HCT116 (cell line): ENCODE measurements at regions not wholly inside any gene's neighbourhood (a gene's known extent, or its start where the extent isn't known, plus 50 kb on each side); places are given as distances from the start of the nearest gene placed in this dataset.

Source experiments
- ATAC-seq: fragments of 200-7000 bp; cut with Tn5 transposase; 2 replicates; pipeline ENCODE4 v1.9.1; 2020; ENCODE audit warnings: mild to moderate bottlenecking, moderate library complexity
- BruUV-seq: library from RNA; stranded (reverse); fragments of 400-500 nt; replicated peaks from 2 replicates; lab custom pipeline; 2021; lab: Mats Ljungman, UMichigan
- CTCF ChIA-PET: fragments of 300-600 bp; sonication (Branson Sonifier 250); formaldehyde crosslinking; loops from one replicate; lab custom pipeline; 2021; ENCODE audit warnings: antibody characterized with exemption; lab: Charles Lee
- POLR2A ChIA-PET: fragments of 300-600, 350-600 bp; sonication (Branson Sonifier 250); formaldehyde crosslinking; loops from one replicate; lab custom pipeline; 2021; ENCODE audit warnings: antibody characterized with exemption; lab: Charles Lee
- RAD21 ChIA-PET, 2 experiments: fragments of 300-600 bp; sonication (Branson Sonifier 250); formaldehyde crosslinking; loops; one replicate each; lab custom pipeline; 2023; ENCODE audit warnings: low total read pairs in 2 of 2; ENCODE audit not compliant: uncharacterized antibody in 2 of 2, unreplicated experiment in 2 of 2, low non-redundant PET in 1 of 2; lab: Charles Lee
- DNase-seq: peaks from one replicate; pipeline ENCODE4 v3.0.0-alpha.2; 2010; ENCODE audit warnings: low read depth, low spot score
- H2AFZ ChIP-seq: fragments of 200-600 bp; shearing (Covaris generic), sonication (generic); 2 replicates; pipeline ENCODE4 v1.6.1; 2017; ENCODE audit warnings: low read depth, mixed run types, mixed read lengths, antibody characterized with exemption, low read length; ENCODE audit not compliant: poor library complexity, severe bottlenecking
- H3K27ac ChIP-seq: 2 replicates; pipeline ENCODE4 v1.5.1; 2012; ENCODE audit warnings: low read depth, low read length
- H3K27me3 ChIP-seq: fragments of 200-600 bp; sonication (generic); 2 replicates; pipeline ENCODE4 v1.6.1; 2016; ENCODE audit warnings: mixed run types, low read length, mixed read lengths; ENCODE audit not compliant: insufficient read depth
- H3K36me3 ChIP-seq, 2 experiments: fragments of 200-500 bp in 1 of 2; fragments of 200-600 bp in 1 of 2; sonication (Bioruptor generic) in 1 of 2; sonication (generic) in 1 of 2; 2 replicates each; pipeline versions ENCODE4 v1.5.1 to v1.6.1; 2014 to 2016; ENCODE audit warnings: low read length in 2 of 2, inconsistent platforms in 1 of 2, mixed read lengths in 1 of 2, mixed run types in 1 of 2; ENCODE audit not compliant: insufficient read depth in 2 of 2, control insufficient read depth in 1 of 2
- H3K4me1 ChIP-seq, 2 experiments: fragments of 200-600 bp in 1 of 2; sonication (generic) in 1 of 2; 2 replicates each; pipeline versions ENCODE4 v1.5.1 to v1.6.1; 2012 to 2017; ENCODE audit warnings: low read length in 2 of 2, inconsistent platforms in 1 of 2, mild to moderate bottlenecking in 1 of 2, mixed read lengths in 1 of 2, mixed run types in 1 of 2, moderate library complexity in 1 of 2; ENCODE audit not compliant: insufficient read depth in 2 of 2, control insufficient read depth in 1 of 2
- H3K4me2 ChIP-seq: fragments of 200-600 bp; sonication (generic); 2 replicates; pipeline ENCODE4 v1.6.1; 2017; ENCODE audit warnings: mixed run types, low read length, mixed read lengths
- H3K4me3 ChIP-seq, 2 experiments: fragments of 200-600 bp in 1 of 2; sonication (generic) in 1 of 2; replicated peaks in 1 of 2; 2 replicates each; pipeline ENCODE4 v1.5.1; 2011 to 2016; ENCODE audit warnings: low read length in 2 of 2, control low read depth in 1 of 2, low read depth in 1 of 2, mild to moderate bottlenecking in 1 of 2, mixed read lengths in 1 of 2, mixed run types in 1 of 2
- H3K79me2 ChIP-seq: fragments of 200-600 bp; sonication (generic); 2 replicates; pipeline ENCODE4 v1.6.1; 2017; ENCODE audit warnings: mild to moderate bottlenecking, mixed run types, low read length, moderate library complexity, mixed read lengths; ENCODE audit not compliant: insufficient read depth
- H3K9ac ChIP-seq: fragments of 200-600 bp; sonication (generic); 2 replicates; pipeline ENCODE4 v1.6.1; 2016; ENCODE audit warnings: low read length, mixed read lengths
- H3K9me2 ChIP-seq: fragments of 200-600 bp; sonication (generic), shearing (Covaris generic); 2 replicates; pipeline ENCODE4 v1.6.1; 2017; ENCODE audit warnings: mixed run types, mild to moderate bottlenecking, moderate library complexity; ENCODE audit not compliant: insufficient read depth
- H3K9me3 ChIP-seq, 2 experiments: fragments of 200-500 bp in 1 of 2; fragments of 200-600 bp in 1 of 2; sonication (Bioruptor generic) in 1 of 2; sonication (generic) in 1 of 2; 2 replicates each; pipeline ENCODE4 v1.6.1; 2014 to 2017; ENCODE audit warnings: low read length in 2 of 2, mixed read lengths in 2 of 2, inconsistent platforms in 1 of 2, low read depth in 1 of 2, mild to moderate bottlenecking in 1 of 2, mixed run types in 1 of 2, moderate library complexity in 1 of 2; ENCODE audit not compliant: control insufficient read depth in 1 of 2, insufficient read depth in 1 of 2
- H4K20me1 ChIP-seq: fragments of 200-600 bp; sonication (generic), shearing (Covaris generic); 2 replicates; pipeline ENCODE4 v1.6.1; 2017; ENCODE audit warnings: mixed run types, mild to moderate bottlenecking, moderate library complexity; ENCODE audit not compliant: insufficient read depth
- ATF3 ChIP-seq: IDR thresholded peaks from 2 replicates; pipeline ENCODE4 v1.6.1; 2012
- CTCF ChIP-seq, 3 experiments: fragments of 200-600 bp in 1 of 3; sonication (generic) in 1 of 3; IDR thresholded peaks in 2 of 3; conservative IDR thresholded peaks in 1 of 3; 2 replicates each; pipeline ENCODE4 v1.5.1; 2012 to 2017; ENCODE audit warnings: low read depth in 2 of 3, low read length in 2 of 3, antibody characterized with exemption in 1 of 3, borderline replicate concordance in 1 of 3, control low read depth in 1 of 3, mild to moderate bottlenecking in 1 of 3, mixed read lengths in 1 of 3, mixed run types in 1 of 3, moderate library complexity in 1 of 3; ENCODE audit not compliant: insufficient read depth in 1 of 3
- JUND ChIP-seq: IDR thresholded peaks from 2 replicates; pipeline ENCODE4 v1.6.1; 2012
- POLR2AphosphoS5 ChIP-seq: IDR thresholded peaks from 2 replicates; pipeline ENCODE4 v1.6.1; 2011; ENCODE audit warnings: mild to moderate bottlenecking, low read depth, low read length, moderate library complexity
- REST ChIP-seq: IDR thresholded peaks from 2 replicates; pipeline ENCODE4 v1.6.1; 2012; ENCODE audit warnings: low read depth
- intact Hi-C: fragments of 100-400 bp; cut with micrococcal nuclease; formaldehyde crosslinking; loops from 2 replicates; pipeline ENCODE4 v1.10.0; 2022

GRCh38 chr1:82969340-82969739, 1029.6 kb downstream of the TTLL7 start:
- H3K27me3 ChIP-seq: no peaks in the 10 kb centered on the region
- H3K4me2 ChIP-seq: no peak overlapping the region
- no peak overlapping the region for H3K4me3 ChIP-seq
- no peaks in the 10 kb centered on the region for H4K20me1 ChIP-seq
- intact Hi-C loops: no loop called here
- H3K4me1 ChIP-seq: no peaks in the 10 kb centered on the region
- H3K9ac ChIP-seq: no peak overlapping the region
- ChIA-PET POLR2A (no interaction called here), CTCF (no interaction called here), RAD21 (no interaction called here)
- DNase-seq (no peak), ATAC-seq (no peak)
- no peaks in the 10 kb centered on the region for H3K9me2 ChIP-seq
- BruUV-seq: no TSS peak
- H2AFZ ChIP-seq: no peak overlapping the region
- no peak overlapping the region for H3K27ac ChIP-seq
- H3K36me3 ChIP-seq: no peaks in the 10 kb centered on the region
- no peaks in the 10 kb centered on the region for H3K9me3 ChIP-seq
- no peaks in the 10 kb centered on the region for H3K79me2 ChIP-seq
- TF ChIP-seq REST: no peak

GRCh38 chr1:82962658-82963057, 1036.3 kb downstream of the TTLL7 start:
- no peak overlapping the region for H3K9ac ChIP-seq
- no peak overlapping the region for H3K4me3 ChIP-seq
- H3K4me2 ChIP-seq: no peak overlapping the region
- RAD21 ChIA-PET: no interaction called here
- TF ChIP-seq JUND: no peak
- TF ChIP-seq POLR2AphosphoS5: no peak
- TF ChIP-seq CTCF (IDR thresholded peaks at IDR 0.05 in 2 of 3, conservative IDR thresholded peaks at IDR 0.05 in 1 of 3; ENCODE audit: borderline replicate concordance in 1 of 3, insufficient read depth in 1 of 3, low read depth in 2 of 3, low read length in 2 of 3): no peak
- TF ChIP-seq ATF3: no peak
- no peak overlapping the region for H2AFZ ChIP-seq
- H3K27me3 ChIP-seq: no peaks in the 10 kb centered on the region
- no peaks in the 10 kb centered on the region; a peak in 1 of 4 replicates for H3K9me3 ChIP-seq
- CTCF ChIA-PET: no interaction called here
- H3K79me2 ChIP-seq: no peaks in the 10 kb centered on the region
- H3K4me1 ChIP-seq: no peaks in the 10 kb centered on the region
- POLR2A ChIA-PET: no interaction called here
- H4K20me1 ChIP-seq: no peaks in the 10 kb centered on the region
- no TSS peak for BruUV-seq
- H3K9me2 ChIP-seq: no peaks in the 10 kb centered on the region
- no peak overlapping the region for H3K27ac ChIP-seq
- ATAC-seq: no peak
- DNase-seq: no peak
- H3K36me3 ChIP-seq: no peaks in the 10 kb centered on the region
- intact Hi-C loops: no loop called here
